ENCODE measurements at regions not wholly inside any gene's neighbourhood (a gene's known extent, or its start where the extent isn't known, plus 50 kb on each side); places are given as distances from the start of the nearest gene placed in this dataset.
"Not testable (repeated sequence)": the region's sequence is repeated elsewhere in the genome, so short reads cannot be mapped to it uniquely, and the experiment has no call there.

DNA sequence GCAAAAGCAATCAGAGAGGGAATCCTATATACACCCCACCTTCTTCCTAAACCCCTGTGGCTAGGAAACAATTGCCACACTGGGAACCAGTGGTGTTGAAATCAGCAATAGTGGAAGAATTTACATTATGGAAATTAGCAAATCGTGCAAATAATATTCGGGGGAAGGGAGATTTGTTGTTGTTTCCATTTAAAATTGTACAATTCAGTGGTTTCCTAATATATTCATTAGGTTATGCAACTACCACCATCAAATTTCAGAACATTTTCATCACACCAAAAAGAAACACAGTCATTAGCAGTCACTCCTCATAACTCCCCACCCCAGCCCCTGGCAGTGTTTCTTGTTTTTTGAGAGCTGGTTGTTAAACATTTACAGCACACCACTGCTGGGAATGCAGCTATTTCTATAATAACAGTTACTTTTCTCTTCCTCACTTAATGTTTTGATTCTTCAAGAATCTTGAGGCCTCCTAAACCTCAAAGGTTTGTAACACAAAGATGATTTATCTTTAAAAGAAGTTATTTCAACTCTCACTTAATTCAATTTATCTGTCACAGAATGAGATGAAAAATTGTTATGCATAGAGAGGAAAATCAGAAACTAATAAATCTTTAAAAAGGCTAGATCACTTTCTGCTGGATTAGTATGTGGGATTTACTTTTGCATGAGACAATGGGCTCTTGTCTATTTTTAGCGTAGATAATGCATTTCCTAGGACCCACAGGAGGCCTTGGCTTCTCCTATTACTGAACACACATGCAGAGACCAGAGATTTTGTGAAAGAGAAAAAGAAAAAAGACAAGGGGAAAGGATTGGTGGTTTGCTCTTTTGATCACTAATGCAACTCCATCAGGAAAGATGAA lies 91.8 kb upstream of the DAPK1 start:
- Mint-ChIP-seq H3K4me1 (no peaks in the 10 kb centered on the region), H3K27ac (no peak overlapping the region), H3K4me3 (no peak overlapping the region), H3K36me3 (no peaks in the 10 kb centered on the region), H3K27me3 (no peaks in the 10 kb centered on the region), H3K9me3 (peaks cover 2% of the 10 kb centered on the region)
- no peak for DNase-seq (ENCODE audit: low spot score in 2 of 2)
- no peak for ATAC-seq (ENCODE audit: low read depth)

DNA sequence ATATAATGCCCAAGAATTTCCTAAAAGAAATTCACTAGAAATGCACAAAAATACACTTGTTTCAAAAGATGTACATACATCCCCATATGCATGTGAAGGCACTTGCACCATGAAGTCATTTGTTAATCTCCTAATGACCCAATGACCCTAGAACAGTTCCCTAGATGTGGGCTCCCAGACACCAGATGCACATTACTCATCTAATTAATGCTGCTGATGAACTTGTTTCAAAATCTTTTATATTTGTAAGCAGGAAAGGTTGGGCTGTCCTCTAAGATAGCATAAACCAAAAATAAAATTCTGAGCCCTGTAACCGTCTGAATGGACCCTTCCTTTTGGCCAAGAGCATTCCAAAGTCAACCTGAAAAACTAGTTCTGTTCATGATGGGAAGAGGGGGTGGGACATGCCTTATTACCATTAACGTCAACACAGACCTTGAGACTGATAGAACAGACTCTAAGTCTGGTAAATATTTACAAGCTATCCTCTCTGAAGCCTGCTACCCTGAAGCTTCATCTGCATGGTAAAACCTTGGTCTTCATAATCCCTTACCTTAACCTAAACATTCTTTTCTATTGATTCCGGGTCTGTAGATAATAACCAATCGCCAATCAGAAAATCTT lies 91.0 kb upstream of the DAPK1 start:
- H3K9me3 Mint-ChIP-seq = peaks cover 2% of the 10 kb centered on the region

DNA sequence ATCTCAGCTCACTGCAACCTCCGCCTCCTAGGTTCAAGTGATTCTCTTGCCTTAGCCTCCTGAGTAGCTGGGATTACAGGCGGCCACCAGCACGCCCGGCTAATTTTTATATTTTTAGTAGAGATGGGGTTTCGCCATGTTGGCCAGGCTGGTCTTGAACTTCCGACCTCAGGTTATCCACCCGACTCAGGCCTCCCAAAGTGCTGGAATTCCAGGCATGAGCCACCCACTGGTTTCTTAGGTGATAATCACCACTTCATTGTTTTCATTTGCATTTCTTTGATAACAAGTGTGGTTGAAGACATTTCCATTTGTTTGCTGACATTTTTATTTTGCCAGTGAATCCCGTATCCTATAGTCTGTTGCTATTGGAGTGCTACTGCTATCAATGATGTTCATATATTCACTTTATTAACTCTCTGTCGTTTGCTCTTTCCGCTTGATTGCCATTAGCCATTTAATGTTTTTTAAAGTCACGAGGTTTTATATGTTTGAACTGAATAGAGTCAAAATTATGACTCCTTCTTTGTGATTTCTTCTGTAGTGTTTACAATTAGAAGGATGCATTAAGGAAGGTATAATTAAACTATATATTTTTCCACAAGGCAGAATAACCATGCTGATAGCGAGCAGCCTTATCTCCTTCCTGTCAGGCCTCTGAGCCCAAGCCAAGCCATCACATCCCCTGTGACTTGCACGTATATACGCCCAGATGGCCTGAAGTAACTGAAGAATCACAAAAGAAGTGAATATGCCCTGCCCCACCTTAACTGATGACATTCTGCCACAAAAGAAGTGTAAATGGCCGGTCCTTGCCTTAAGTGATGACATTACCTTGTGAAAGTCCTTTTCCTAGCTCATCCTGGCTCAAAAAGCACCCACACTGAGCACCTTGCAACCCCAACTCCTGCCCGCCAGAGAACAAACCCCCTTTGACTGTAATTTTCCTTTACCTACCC lies 87.3 kb upstream of the DAPK1 start:
- not testable (repeated sequence) for H3K4me3 Mint-ChIP-seq; H3K9me3 Mint-ChIP-seq; H3K27ac Mint-ChIP-seq; H3K27me3 Mint-ChIP-seq; H3K4me1 Mint-ChIP-seq; ATAC-seq (ENCODE audit: low read depth); H3K36me3 Mint-ChIP-seq; DNase-seq (ENCODE audit: low spot score in 2 of 2)

More for the DNA sequence above, 91.0 kb upstream of the DAPK1 start:
- Mint-ChIP-seq H3K27ac (no peak overlapping the region), H3K36me3 (no peaks in the 10 kb centered on the region), H3K27me3 (no peaks in the 10 kb centered on the region), H3K4me3 (no peak overlapping the region), H3K4me1 (no peaks in the 10 kb centered on the region)
- no peak for ATAC-seq (ENCODE audit: low read depth)
- no peak for DNase-seq (ENCODE audit: low spot score in 2 of 2)

DNA sequence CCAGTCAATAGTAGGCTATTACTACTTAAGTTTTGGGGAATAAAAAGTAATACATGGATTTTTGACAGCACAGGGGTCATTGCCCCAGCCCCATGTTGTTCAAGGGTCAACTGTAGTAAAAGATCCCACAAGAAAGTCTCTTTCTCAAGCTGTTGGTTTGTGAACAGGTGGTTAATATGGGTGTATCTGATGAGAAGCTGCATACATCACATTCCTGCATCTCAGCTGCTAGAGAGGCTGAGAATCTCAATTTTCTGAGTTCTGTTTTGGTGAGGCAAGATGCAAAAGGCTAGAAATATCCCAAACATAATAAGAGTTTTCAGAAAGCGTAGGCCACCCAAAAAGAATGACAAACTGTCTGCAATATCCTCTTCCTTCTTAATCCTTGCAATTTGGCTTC lies 76.8 kb upstream of the DAPK1 start:
- Mint-ChIP-seq H3K27me3 (peaks cover 8% of the 10 kb centered on the region), H3K4me1 (no peaks in the 10 kb centered on the region), H3K9me3 (peaks cover 11% of the 10 kb centered on the region), H3K36me3 (peaks cover 2% of the 10 kb centered on the region), H3K27ac (no peak overlapping the region), H3K4me3 (no peak overlapping the region)
- ATAC-seq (ENCODE audit: low read depth) = no peak
- DNase-seq (ENCODE audit: low spot score in 2 of 2) = no peak

DNA sequence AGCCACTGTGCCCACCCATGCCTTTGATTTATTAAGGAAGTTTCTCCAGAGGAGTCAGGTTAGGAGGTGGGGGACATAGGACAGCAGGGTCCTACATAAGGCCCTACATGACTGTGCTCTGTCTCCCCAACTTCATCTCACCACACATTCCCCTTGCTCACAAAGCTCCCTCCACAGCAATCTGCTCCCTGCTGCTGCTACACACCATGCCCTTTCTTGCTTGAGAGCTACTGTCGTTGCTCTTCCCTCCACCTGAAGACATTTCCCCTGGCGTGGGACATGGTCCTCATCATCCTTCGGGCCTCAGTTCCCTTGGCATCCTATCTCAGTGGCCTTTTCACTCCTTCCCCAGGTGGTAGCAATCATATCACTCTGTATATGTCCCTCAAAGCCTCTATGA lies 75.9 kb upstream of the DAPK1 start:
- no peak for ATAC-seq (ENCODE audit: low read depth)
- H3K9me3 Mint-ChIP-seq = peaks cover 14% of the 10 kb centered on the region
- peaks cover 8% of the 10 kb centered on the region for H3K27me3 Mint-ChIP-seq
- no peak for DNase-seq (ENCODE audit: low spot score in 2 of 2)
- H3K4me1 Mint-ChIP-seq = no peaks in the 10 kb centered on the region
- no peak overlapping the region for H3K4me3 Mint-ChIP-seq
- H3K36me3 Mint-ChIP-seq = peaks cover 2% of the 10 kb centered on the region
- H3K27ac Mint-ChIP-seq = no peak overlapping the region

DNA sequence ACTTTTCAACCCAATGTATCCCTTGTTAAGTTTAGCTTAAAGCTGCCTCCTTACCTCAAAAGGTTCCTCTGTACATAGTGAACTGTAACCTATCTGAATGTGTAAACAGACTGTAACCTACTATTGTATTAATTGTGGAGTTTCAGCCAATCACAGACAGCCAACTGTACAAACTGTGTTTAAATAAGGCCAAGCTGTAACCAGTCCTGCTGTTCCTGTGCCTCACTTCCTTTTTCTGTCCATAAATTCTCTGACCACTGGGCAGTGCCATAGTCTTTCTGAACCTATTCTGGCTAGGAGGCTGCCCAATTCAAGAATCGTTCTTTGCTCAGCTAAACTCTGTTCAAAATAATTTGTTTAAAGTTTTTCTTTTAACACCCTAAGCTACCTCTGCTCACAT lies 74.7 kb upstream of the DAPK1 start:
- no peaks in the 10 kb centered on the region for H3K4me1 Mint-ChIP-seq
- no peak overlapping the region for H3K4me3 Mint-ChIP-seq
- no peak for ATAC-seq (ENCODE audit: low read depth)
- peaks cover 2% of the 10 kb centered on the region for H3K36me3 Mint-ChIP-seq
- no peak overlapping the region for H3K27ac Mint-ChIP-seq
- DNase-seq (ENCODE audit: low spot score in 2 of 2) = no peak
- H3K9me3 Mint-ChIP-seq = peaks cover 14% of the 10 kb centered on the region
- H3K27me3 Mint-ChIP-seq = peaks cover 8% of the 10 kb centered on the region

DNA sequence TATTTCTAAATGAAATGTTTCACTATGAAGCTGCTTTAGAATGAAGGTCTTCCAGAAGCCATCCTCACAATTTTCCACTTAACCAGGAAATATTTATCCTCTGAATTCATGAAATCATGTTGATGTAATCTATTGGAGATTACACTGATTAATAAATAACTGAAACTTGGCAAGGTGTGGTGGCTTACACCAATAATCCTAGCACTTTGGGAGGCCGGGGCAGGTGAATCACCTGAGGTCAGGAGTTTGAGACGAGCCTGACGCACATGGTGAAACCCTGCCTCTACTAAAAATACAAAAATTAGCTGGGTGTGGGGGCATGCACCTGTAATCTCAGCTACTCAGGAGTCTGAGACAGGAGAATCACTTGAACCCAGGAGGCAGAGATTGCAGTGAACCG lies 73.8 kb upstream of the DAPK1 start:
- H3K36me3 Mint-ChIP-seq; H3K4me1 Mint-ChIP-seq; H3K27me3 Mint-ChIP-seq; DNase-seq (ENCODE audit: low spot score in 2 of 2); H3K27ac Mint-ChIP-seq; H3K4me3 Mint-ChIP-seq; ATAC-seq (ENCODE audit: low read depth): not testable (repeated sequence)
- H3K9me3 Mint-ChIP-seq = peaks cover 12% of the 10 kb centered on the region

DNA sequence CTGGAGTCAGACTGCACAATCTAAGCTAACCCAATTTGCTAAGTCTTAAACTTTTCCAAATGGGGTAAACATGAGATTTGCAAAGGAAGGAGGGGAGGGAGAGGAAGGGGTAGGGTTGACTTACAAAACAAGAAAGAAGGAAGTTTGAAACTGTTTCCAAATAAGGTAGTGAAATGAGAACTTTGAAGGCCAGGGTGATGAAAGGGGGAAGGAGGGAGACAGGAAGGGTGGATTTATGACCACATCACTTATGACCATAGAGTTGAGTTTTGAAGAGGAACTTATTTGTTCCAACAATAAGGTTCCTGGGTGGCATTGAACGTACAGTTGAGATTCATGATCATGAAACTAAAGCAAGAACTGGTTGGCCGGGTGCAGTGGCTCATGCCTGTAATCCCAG lies 72.5 kb upstream of the DAPK1 start:
- H3K27me3 Mint-ChIP-seq = peaks cover 5% of the 10 kb centered on the region
- ATAC-seq (ENCODE audit: low read depth) (no peak), DNase-seq (ENCODE audit: low spot score in 2 of 2) (no peak)
- H3K9me3 Mint-ChIP-seq = peaks cover 12% of the 10 kb centered on the region
- H3K27ac Mint-ChIP-seq = no peak overlapping the region
- no peak overlapping the region for H3K4me3 Mint-ChIP-seq
- H3K36me3 Mint-ChIP-seq = peaks cover 2% of the 10 kb centered on the region
- no peaks in the 10 kb centered on the region for H3K4me1 Mint-ChIP-seq

DNA sequence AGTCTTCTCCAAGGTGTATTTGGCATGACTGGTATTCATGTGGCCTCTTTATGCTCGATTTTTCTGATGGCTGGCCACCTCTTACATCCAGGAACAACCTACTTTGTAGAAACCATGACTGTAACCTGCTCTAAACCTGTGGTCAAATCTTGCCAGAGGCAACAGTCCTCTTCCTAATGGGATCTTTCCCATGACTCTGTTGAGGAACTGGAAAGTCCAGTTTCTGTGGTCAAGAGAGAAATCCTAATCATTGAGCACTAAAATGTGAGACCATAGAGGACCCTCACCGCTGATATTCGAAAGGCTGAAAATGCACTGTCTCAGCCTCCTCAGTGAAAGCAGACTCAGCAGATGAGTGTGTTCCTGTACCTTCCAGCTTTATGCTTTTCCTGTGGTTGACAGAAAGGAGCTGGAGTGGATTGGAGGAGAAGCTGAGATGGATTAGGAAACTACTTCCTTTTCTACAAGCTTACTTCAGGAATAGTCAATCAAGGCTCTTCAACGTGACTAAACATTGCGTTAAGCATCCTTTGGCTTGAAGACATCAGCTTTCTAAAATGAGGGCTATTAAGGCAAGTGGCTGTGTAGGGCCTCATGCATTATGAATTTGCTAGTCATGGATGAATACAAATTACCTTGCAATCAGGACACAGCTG lies 69.7 kb upstream of the DAPK1 start:
- ATAC-seq (ENCODE audit: low read depth) (no peak), DNase-seq (ENCODE audit: low spot score in 2 of 2) (no peak)
- peaks cover 16% of the 10 kb centered on the region for H3K9me3 Mint-ChIP-seq
- no peak overlapping the region for H3K4me3 Mint-ChIP-seq
- H3K27me3 Mint-ChIP-seq = peaks cover 4% of the 10 kb centered on the region
- H3K27ac Mint-ChIP-seq = no peak overlapping the region
- no peaks in the 10 kb centered on the region for H3K4me1 Mint-ChIP-seq
- H3K36me3 Mint-ChIP-seq = peaks cover 2% of the 10 kb centered on the region

DNA sequence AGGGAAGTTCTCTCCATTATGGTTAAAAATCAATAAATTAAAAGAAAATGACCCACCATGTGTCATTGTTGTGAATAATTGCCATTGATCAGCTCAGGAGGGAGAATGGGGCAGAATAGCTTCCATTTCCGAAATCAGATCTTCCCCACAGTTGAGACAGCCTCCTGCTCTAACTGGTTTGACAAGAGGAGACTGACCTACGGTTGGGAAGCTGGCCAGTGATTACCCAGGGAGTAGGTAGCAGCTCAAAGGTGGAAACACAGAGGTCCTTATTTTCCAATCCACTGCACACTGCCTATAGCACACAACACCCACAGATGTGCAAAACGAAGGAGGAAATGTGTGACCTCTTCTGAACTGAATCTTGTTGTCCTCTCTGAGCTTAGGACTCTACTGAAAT lies 69.0 kb upstream of the DAPK1 start:
- ATAC-seq (ENCODE audit: low read depth) = no peak
- peaks cover 16% of the 10 kb centered on the region for H3K9me3 Mint-ChIP-seq
- DNase-seq (ENCODE audit: low spot score in 2 of 2) = no peak
- H3K36me3 Mint-ChIP-seq = peaks cover 2% of the 10 kb centered on the region
- no peak overlapping the region for H3K4me3 Mint-ChIP-seq
- H3K27me3 Mint-ChIP-seq = peaks cover 4% of the 10 kb centered on the region
- H3K27ac Mint-ChIP-seq = no peak overlapping the region
- H3K4me1 Mint-ChIP-seq = no peaks in the 10 kb centered on the region

DNA sequence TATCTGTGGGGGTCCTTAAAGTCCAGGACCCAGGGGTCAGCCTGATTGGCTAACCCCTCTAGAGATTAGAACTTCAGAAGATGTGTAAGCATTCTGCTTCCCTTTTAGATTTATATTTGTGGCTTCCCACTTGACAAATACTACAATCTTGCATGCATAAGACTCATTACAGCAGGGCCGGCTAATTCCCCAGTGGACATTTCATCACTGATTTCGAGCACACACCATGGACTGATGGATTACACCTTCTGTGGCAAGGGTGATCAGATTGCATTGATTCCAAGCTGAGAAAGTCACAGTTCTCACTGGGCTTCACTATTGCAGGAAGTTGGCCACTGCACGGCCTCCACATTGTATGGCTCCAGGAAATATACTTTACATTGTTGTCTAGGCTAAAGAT lies 65.8 kb upstream of the DAPK1 start:
- no peak for DNase-seq (ENCODE audit: low spot score in 2 of 2)
- H3K9me3 Mint-ChIP-seq = peaks cover 5% of the 10 kb centered on the region
- H3K4me3 Mint-ChIP-seq = no peak overlapping the region
- no peaks in the 10 kb centered on the region for H3K36me3 Mint-ChIP-seq
- no peak overlapping the region for H3K27ac Mint-ChIP-seq
- ATAC-seq (ENCODE audit: low read depth) = no peak
- H3K27me3 Mint-ChIP-seq = peaks cover 2% of the 10 kb centered on the region
- H3K4me1 Mint-ChIP-seq = no peaks in the 10 kb centered on the region

DNA sequence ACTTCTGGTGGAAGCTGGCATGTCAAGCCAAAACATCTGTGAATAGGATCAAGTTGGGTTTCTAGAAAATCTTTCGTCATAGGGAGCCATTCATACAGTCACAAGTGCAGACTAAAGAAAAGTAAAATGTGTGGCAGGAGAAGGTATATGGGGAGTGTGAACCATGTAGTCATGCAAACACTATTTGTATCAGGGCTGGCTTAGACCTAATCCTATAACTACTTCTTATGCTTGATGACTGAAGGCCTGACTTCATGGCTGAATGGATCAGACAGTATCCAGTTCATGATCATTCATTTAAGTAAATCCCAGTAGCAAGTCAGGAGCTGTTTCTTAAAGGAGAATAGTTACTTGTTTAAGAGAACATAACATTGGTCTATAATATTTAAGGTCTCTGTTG lies 63.8 kb upstream of the DAPK1 start:
- Mint-ChIP-seq H3K4me3 (no peak overlapping the region), H3K27me3 (peaks cover 2% of the 10 kb centered on the region), H3K27ac (no peak overlapping the region), H3K9me3 (peaks cover 5% of the 10 kb centered on the region), H3K4me1 (no peaks in the 10 kb centered on the region), H3K36me3 (no peaks in the 10 kb centered on the region)
- ATAC-seq (ENCODE audit: low read depth) (no peak), DNase-seq (ENCODE audit: low spot score in 2 of 2) (no peak)

DNA sequence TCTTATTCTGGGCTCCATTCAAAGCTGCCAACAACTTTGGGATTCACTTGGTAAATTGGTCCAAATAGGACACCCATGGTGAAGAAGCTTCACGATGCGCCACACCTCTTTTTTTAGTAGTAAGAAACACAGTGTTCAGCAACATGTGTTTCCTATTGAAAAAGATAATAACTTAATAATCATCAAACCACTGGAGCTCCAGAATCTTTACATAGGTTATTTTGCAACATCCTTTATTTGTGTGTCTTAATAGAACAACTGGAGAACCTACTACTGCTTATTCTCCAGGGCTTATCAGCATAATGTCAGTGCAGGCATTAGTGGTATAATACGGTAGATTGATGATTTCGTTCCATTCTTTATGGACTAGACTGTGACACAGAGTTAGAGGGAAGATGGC lies 63.3 kb upstream of the DAPK1 start:
- Mint-ChIP-seq H3K4me3 (no peak overlapping the region), H3K4me1 (no peaks in the 10 kb centered on the region), H3K27ac (no peak overlapping the region), H3K27me3 (peaks cover 2% of the 10 kb centered on the region), H3K9me3 (peaks cover 5% of the 10 kb centered on the region), H3K36me3 (no peaks in the 10 kb centered on the region)
- no peak for DNase-seq (ENCODE audit: low spot score in 2 of 2)
- no peak for ATAC-seq (ENCODE audit: low read depth)
